CD8-positive, alpha-beta memory T cell (primary cell): ENCODE measurements at regions not wholly inside any gene's neighbourhood (a gene's known extent, or its start where the extent isn't known, plus 50 kb on each side); places are given as distances from the start of the nearest gene placed in this dataset.
"Not testable (repeated sequence)": the region's sequence is repeated elsewhere in the genome, so short reads cannot be mapped to it uniquely, and the experiment has no call there.

Experiments
- CTCF ChIA-PET: fragments of 350-600 bp; sonication (Branson Sonifier 250); formaldehyde crosslinking; loops from one replicate; lab custom pipeline; 2021; ENCODE audit warnings: antibody characterized with exemption; lab: Charles Lee
- POLR2A ChIA-PET: fragments of 350-600 bp; sonication (Branson Sonifier 250); formaldehyde crosslinking; loops from one replicate; lab custom pipeline; 2021; ENCODE audit warnings: antibody characterized with exemption; lab: Charles Lee
- DNase-seq, 5 donors: peaks; one replicate each; pipeline versions ENCODE4 v3.0.0 to v3.0.0-alpha.2; 2020 to 2022; ENCODE audit warnings: mixed read lengths in 1 of 5
- H3K27ac ChIP-seq: one replicate; pipeline ENCODE4 v1.7.0; 2013; ENCODE audit warnings: low read depth, mild to moderate bottlenecking, low read length, moderate library complexity
- H3K27me3 ChIP-seq: 2 replicates; pipeline ENCODE4 v1.7.0; 2013; ENCODE audit warnings: low read length, mild to moderate bottlenecking; ENCODE audit not compliant: insufficient read depth, poor library complexity, severe bottlenecking
- H3K36me3 ChIP-seq: 2 replicates; pipeline ENCODE4 v1.7.0; 2013; ENCODE audit warnings: mild to moderate bottlenecking, low read length, moderate library complexity; ENCODE audit not compliant: insufficient read depth
- H3K4me1 ChIP-seq: 2 replicates; pipeline ENCODE4 v1.7.0; 2013; ENCODE audit warnings: mild to moderate bottlenecking, low read length, moderate library complexity; ENCODE audit not compliant: insufficient read depth
- H3K4me3 ChIP-seq: 2 replicates; pipeline ENCODE4 v1.7.0; 2013; ENCODE audit warnings: mild to moderate bottlenecking, low read length
- H3K9me3 ChIP-seq: 2 replicates; pipeline ENCODE4 v1.7.0; 2013; ENCODE audit warnings: mild to moderate bottlenecking, low read length
- H3K27ac Mint-ChIP-seq, 8 donors: one replicate each; pipeline ENCODE4 v1.8.0; 2020 to 2021; ENCODE audit warnings: mixed read lengths in 8 of 8, mild to moderate bottlenecking in 6 of 8, inconsistent platforms in 3 of 8, moderate library complexity in 3 of 8
- H3K27me3 Mint-ChIP-seq, 2 donors: one replicate each; pipeline ENCODE4 v1.8.0; 2020 to 2021; ENCODE audit warnings: mixed read lengths in 2 of 2, mild to moderate bottlenecking in 1 of 2, moderate library complexity in 1 of 2
- H3K36me3 Mint-ChIP-seq, 3 donors: one replicate each; pipeline ENCODE4 v1.8.0; 2020 to 2021; ENCODE audit warnings: mixed read lengths in 3 of 3, inconsistent platforms in 1 of 3, mild to moderate bottlenecking in 1 of 3
- H3K4me1 Mint-ChIP-seq, 3 donors: one replicate each; pipeline ENCODE4 v1.8.0; 2020 to 2021; ENCODE audit warnings: mixed read lengths in 3 of 3, inconsistent platforms in 1 of 3, mild to moderate bottlenecking in 1 of 3
- H3K4me3 Mint-ChIP-seq, 7 donors: one replicate each; pipeline ENCODE4 v1.8.0; 2020 to 2021; ENCODE audit warnings: mixed read lengths in 7 of 7, mild to moderate bottlenecking in 6 of 7, moderate library complexity in 4 of 7, inconsistent platforms in 2 of 7
- H3K9me3 Mint-ChIP-seq, 5 donors: one replicate each; pipeline ENCODE4 v1.8.0; 2020 to 2022; ENCODE audit warnings: mixed read lengths in 5 of 5, mild to moderate bottlenecking in 3 of 5, moderate library complexity in 2 of 5, inconsistent platforms in 1 of 5

DNA sequence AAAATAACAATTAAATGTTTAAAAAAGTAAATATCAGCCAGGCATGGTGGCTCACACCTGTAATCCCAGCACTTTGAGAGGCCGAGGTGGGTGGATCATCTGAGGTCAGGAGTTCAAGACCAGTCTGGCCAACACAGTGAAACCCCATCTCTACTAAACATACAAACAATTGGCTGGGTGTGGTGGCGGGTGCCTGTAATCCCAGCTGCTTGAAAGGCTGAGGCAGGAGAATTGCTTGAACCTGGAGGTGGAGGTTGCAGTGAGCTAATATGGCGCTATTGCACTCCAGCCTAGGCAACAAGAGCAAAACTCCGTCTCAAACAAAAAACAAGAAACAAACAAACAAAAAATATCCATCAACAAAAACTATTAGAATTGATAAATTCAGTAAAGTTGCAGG, 77.5 kb downstream of the SNX5 start:
- POLR2A ChIA-PET, H3K27me3 ChIP-seq, H3K36me3 ChIP-seq, H3K4me1 Mint-ChIP-seq, H3K4me3 Mint-ChIP-seq, H3K4me1 ChIP-seq, H3K4me3 ChIP-seq, H3K27ac ChIP-seq, DNase-seq, H3K27ac Mint-ChIP-seq, H3K9me3 Mint-ChIP-seq, H3K9me3 ChIP-seq, CTCF ChIA-PET, H3K36me3 Mint-ChIP-seq: not testable (repeated sequence)
- peaks cover 26 to 53% of the 10 kb centered on the region in 2 donors for H3K27me3 Mint-ChIP-seq

DNA sequence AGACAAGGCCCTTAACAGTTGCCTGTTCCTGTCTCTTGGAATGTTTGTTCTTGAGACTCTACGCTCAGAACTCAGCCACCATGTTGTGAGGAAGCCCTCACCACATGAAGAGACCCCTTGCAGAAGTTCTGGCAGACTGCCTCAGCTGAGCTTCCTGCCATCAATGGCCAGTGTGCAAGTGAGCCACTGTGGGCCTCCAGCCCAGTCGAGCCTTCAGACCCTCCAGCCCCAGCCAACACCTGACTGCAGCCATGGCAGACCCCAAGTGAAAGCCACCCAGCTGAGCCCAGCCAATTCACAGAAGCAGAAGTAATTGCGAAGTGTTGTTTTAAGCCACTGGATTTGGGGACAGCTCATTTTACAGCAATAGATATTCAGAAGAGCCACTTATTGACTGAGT, 78.3 kb downstream of the SNX5 start:
- H3K4me3 Mint-ChIP-seq: no peak overlapping the region
- peaks cover 0 to 4% (median 0%) of the 10 kb centered on the region in 3 donors for H3K36me3 Mint-ChIP-seq
- no peak overlapping the region for H3K27ac Mint-ChIP-seq
- Histone ChIP-seq H3K36me3 (no peaks in the 10 kb centered on the region), H3K4me3 (no peak overlapping the region), H3K9me3 (no peaks in the 10 kb centered on the region), H3K27ac (no peak overlapping the region), H3K4me1 (no peaks in the 10 kb centered on the region), H3K27me3 (no peaks in the 10 kb centered on the region)
- ChIA-PET CTCF (interaction anchor here (0.8 kb wide), 1 partner anchor 210 kb away, joined by 3 read pairs; no protein-coding TSS in a partner anchor), POLR2A (no interaction called here)
- H3K9me3 Mint-ChIP-seq: peaks cover 0 to 5% (median 0%) of the 10 kb centered on the region in 5 donors
- peaks cover 19 to 53% of the 10 kb centered on the region in 2 donors for H3K27me3 Mint-ChIP-seq
- no peaks in the 10 kb centered on the region for H3K4me1 Mint-ChIP-seq
- DNase-seq: no peak

DNA sequence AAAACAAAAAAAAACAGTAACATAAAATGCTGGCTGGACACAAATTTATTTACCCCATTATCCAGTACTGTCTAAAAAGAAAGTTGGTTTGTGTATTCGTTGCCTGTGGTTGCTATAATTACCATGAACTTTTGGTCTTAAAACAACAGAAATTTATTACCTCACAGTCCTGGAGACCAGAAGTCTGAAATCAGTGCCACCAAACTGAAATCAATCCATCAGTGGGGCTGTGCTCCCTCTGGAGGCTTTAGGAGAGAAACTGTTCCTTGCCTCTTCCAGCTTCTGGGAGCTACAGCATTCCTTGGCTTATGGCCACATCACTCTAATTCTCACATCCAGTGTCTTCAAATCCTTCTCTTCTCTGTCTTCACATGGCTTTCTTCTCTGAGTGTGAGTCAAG, 79.4 kb downstream of the SNX5 start:
- ChIA-PET CTCF (interaction anchor here (0.9 to 1.6 kb wide), 2 partner anchors 9 to 208 kb away, joined by 3 to 4 read pairs; no protein-coding TSS in a partner anchor), POLR2A (no interaction called here)
- Histone ChIP-seq H3K9me3 (no peaks in the 10 kb centered on the region), H3K36me3 (no peaks in the 10 kb centered on the region), H3K4me3 (no peak overlapping the region), H3K4me1 (no peaks in the 10 kb centered on the region), H3K27me3 (no peaks in the 10 kb centered on the region), H3K27ac (no peak overlapping the region)
- Mint-ChIP-seq H3K4me3 (no peak overlapping the region), H3K4me1 (no peaks in the 10 kb centered on the region), H3K27me3 (peaks cover 19 to 63% of the 10 kb centered on the region in 2 donors), H3K36me3 (peaks cover 0 to 4% (median 0%) of the 10 kb centered on the region in 3 donors), H3K27ac (no peak overlapping the region), H3K9me3 (peaks cover 0 to 5% (median 0%) of the 10 kb centered on the region in 5 donors)
- no peak for DNase-seq

DNA sequence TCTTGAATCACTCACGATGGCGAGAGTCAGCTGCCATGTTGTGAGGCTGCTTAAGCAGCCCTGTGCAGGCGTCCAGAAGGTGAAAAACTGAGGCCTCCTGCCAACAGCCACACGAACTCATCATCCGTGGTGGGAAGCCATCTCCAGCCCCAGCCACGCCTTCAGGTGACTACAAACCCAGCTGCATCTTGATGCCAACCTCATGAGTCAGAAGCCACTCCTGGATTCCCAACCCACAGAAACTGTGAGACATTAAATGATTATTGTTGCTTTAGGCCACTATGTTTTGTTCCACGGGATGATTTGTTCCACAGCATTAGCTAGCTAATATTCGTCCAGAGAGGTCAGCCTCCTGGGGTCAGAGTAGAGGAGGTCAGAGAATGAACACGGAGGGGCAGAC, 80.5 kb downstream of the SNX5 start:
- Mint-ChIP-seq H3K4me1 (no peaks in the 10 kb centered on the region), H3K9me3 (peaks cover 0 to 5% (median 0%) of the 10 kb centered on the region in 5 donors), H3K36me3 (peaks cover 0 to 4% (median 0%) of the 10 kb centered on the region in 3 donors), H3K27me3 (peaks cover 17 to 65% of the 10 kb centered on the region in 2 donors), H3K4me3 (no peak overlapping the region), H3K27ac (no peak overlapping the region)
- H3K27me3 ChIP-seq: no peaks in the 10 kb centered on the region
- no peaks in the 10 kb centered on the region for H3K4me1 ChIP-seq
- no peak for DNase-seq
- H3K4me3 ChIP-seq: no peak overlapping the region
- no peaks in the 10 kb centered on the region for H3K9me3 ChIP-seq
- H3K36me3 ChIP-seq: no peaks in the 10 kb centered on the region
- H3K27ac ChIP-seq: no peak overlapping the region
- POLR2A ChIA-PET: no interaction called here
- CTCF ChIA-PET: interaction anchor here (1.6 kb wide), 1 partner anchor 207 kb away, joined by 3 read pairs; no protein-coding TSS in a partner anchor

DNA sequence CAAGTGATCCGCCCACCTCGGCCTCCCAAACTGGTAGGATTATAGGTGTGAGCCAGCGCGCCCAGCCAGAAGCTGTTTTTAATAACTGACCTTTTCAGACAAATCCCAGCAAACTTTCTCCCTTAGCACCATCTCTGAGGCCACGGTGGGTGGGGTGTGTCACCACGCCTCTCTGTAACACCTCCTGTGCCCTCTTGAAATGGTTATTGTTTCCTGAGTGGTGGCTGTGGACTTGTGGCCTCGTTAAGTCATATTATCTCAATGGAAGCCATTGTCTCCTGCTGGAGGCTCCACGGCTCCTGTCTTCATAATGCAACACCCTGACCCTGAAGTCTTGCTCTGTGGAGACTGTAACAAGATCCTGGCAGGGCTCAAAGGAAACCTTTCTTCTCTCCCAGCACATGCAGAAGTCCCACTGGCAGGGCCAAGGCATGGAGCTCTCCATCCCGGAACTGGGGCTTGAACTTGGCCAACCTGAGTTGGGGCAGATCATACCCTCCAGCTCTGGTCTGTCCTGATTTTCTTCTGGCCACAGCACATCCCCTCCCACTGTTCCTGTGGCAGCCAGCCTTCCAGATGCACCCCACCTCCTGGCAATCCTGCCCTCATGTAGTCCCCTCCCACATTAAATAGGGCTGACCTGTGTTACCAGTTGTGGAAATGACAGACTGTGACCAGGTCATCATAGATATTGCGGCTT, 81.1 kb downstream of the SNX5 start:
- no peaks in the 10 kb centered on the region for H3K9me3 ChIP-seq
- H3K27me3 ChIP-seq: no peaks in the 10 kb centered on the region
- H3K36me3 Mint-ChIP-seq: peaks cover 0 to 4% (median 0%) of the 10 kb centered on the region in 3 donors
- no peak overlapping the region for H3K27ac Mint-ChIP-seq
- no peaks in the 10 kb centered on the region for H3K4me1 ChIP-seq
- H3K4me3 ChIP-seq: no peak overlapping the region
- no peak overlapping the region for H3K4me3 Mint-ChIP-seq
- DNase-seq: no peak
- peaks cover 0 to 5% (median 0%) of the 10 kb centered on the region in 5 donors for H3K9me3 Mint-ChIP-seq
- no peak overlapping the region for H3K27ac ChIP-seq
- H3K27me3 Mint-ChIP-seq: peaks cover 17 to 61% of the 10 kb centered on the region in 2 donors
- H3K36me3 ChIP-seq: no peaks in the 10 kb centered on the region
- POLR2A ChIA-PET: no interaction called here
- H3K4me1 Mint-ChIP-seq: no peaks in the 10 kb centered on the region
- CTCF ChIA-PET: no interaction called here

DNA sequence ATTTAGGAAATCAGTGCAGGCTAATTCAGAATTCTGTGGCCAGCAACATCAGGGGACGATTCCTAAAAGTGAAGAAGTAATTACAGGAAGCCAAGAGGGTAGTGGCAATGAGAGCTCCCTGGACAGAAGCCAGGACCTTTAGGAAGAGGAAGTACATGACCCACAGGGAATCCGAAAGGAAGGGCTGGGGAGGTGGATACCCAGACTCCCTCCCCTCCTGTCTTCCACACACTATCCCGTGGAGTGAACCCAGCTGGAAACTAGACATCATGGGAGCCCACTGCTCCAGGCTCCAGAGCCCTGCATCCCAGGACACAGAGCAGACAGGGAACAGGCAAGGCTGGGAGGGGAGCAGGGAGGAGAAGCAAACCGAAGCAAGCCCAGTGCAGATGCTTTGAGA, 83.0 kb downstream of the SNX5 start:
- Mint-ChIP-seq H3K4me3 (no peak overlapping the region), H3K9me3 (peaks cover 0 to 5% (median 0%) of the 10 kb centered on the region in 5 donors), H3K27me3 (peaks cover 17 to 50% of the 10 kb centered on the region in 2 donors), H3K36me3 (peaks cover 0 to 4% (median 0%) of the 10 kb centered on the region in 3 donors), H3K27ac (no peak overlapping the region), H3K4me1 (no peaks in the 10 kb centered on the region)
- DNase-seq: no peak
- ChIA-PET CTCF (interaction anchor here (1.0 kb wide), 1 partner anchor 12 kb away, joined by 5 read pairs; no protein-coding TSS in a partner anchor), POLR2A (no interaction called here)
- no peaks in the 10 kb centered on the region for H3K36me3 ChIP-seq
- no peak overlapping the region for H3K4me3 ChIP-seq
- no peaks in the 10 kb centered on the region for H3K9me3 ChIP-seq
- H3K4me1 ChIP-seq: no peaks in the 10 kb centered on the region
- H3K27ac ChIP-seq: no peak overlapping the region
- H3K27me3 ChIP-seq: no peaks in the 10 kb centered on the region

DNA sequence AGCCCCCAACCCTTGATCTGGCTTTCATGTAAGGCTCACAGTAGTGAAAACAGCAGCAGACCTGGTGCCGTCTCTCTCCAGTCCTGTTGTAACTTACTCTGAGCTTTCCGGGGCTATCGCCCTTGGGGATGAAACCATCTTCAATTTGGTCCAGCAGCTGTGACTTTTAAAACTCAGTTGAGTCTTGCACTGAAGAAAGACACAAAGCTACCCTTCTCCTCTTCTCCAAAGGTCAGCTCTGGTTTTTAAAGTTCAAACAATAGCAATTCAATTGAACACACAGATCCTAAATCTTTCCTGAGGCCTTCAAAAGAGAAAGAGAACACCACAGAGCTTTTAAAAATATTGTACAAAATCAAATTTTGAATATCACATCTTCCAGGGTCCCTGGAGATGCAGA, 83.5 kb downstream of the SNX5 start:
- no peaks in the 10 kb centered on the region for H3K36me3 ChIP-seq
- Mint-ChIP-seq H3K27ac (no peak overlapping the region), H3K36me3 (peaks cover 0 to under 1% (median 0%) of the 10 kb centered on the region in 3 donors), H3K27me3 (peaks cover 17 to 50% of the 10 kb centered on the region in 2 donors), H3K9me3 (peaks cover 0 to 2% (median 0%) of the 10 kb centered on the region in 5 donors), H3K4me3 (no peak overlapping the region), H3K4me1 (no peaks in the 10 kb centered on the region)
- no peaks in the 10 kb centered on the region for H3K4me1 ChIP-seq
- no peaks in the 10 kb centered on the region for H3K27me3 ChIP-seq
- CTCF ChIA-PET: interaction anchor here (1.0 kb wide), 1 partner anchor 13 kb away, joined by 5 read pairs; no protein-coding TSS in a partner anchor
- no peaks in the 10 kb centered on the region for H3K9me3 ChIP-seq
- H3K27ac ChIP-seq: no peak overlapping the region
- POLR2A ChIA-PET: no interaction called here
- DNase-seq: no peak
- no peak overlapping the region for H3K4me3 ChIP-seq

DNA sequence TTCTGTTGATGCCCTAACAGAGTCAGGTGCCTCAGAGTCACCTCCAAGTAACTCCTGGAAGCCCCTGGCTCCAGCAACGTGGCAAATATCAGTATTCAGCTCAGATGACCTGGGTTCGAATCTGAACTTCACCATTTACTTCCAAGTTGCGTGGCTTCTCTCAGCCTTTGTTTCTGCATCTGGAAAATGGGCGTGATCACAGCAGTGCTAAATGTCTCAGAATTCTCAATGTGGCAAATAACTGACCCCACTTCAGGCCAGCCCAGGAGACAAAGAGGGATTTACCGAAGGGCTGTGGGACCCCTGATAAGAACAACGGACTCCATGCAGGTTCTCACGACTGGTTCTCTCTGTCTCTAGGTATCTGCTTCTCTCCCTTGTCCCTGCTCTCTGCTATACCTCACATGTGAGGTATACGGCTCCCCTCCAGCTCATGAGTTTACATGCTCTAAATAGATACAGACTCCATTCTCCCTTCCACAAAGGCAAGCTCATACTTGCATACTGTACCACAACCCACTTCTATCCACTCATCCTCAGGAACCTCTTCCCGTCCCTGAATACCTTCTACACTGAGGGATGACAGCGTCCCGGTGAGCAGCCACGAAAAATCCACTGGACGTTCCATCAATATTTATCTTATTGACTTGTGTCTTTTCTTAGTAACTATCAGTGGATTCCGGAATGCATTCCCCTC, 84.1 kb downstream of the SNX5 start:
- ChIA-PET POLR2A (no interaction called here), CTCF (interaction anchor here (1.0 kb wide), 1 partner anchor 13 kb away, joined by 5 read pairs; no protein-coding TSS in a partner anchor)
- no peak overlapping the region for H3K27ac ChIP-seq
- Mint-ChIP-seq H3K27ac (no peak overlapping the region), H3K9me3 (peaks cover 0 to under 1% (median 0%) of the 10 kb centered on the region in 5 donors), H3K36me3 (no peaks in the 10 kb centered on the region), H3K4me1 (no peaks in the 10 kb centered on the region), H3K27me3 (peaks cover 17 to 45% of the 10 kb centered on the region in 2 donors), H3K4me3 (no peak overlapping the region)
- no peaks in the 10 kb centered on the region for H3K9me3 ChIP-seq
- H3K4me3 ChIP-seq: no peak overlapping the region
- no peaks in the 10 kb centered on the region for H3K4me1 ChIP-seq
- no peaks in the 10 kb centered on the region for H3K27me3 ChIP-seq
- no peaks in the 10 kb centered on the region for H3K36me3 ChIP-seq
- no peak for DNase-seq
